ENCODE measurements at regions not wholly inside any gene's neighbourhood (a gene's known extent, or its start where the extent isn't known, plus 50 kb on each side); places are given as distances from the start of the nearest gene placed in this dataset.

DNA sequence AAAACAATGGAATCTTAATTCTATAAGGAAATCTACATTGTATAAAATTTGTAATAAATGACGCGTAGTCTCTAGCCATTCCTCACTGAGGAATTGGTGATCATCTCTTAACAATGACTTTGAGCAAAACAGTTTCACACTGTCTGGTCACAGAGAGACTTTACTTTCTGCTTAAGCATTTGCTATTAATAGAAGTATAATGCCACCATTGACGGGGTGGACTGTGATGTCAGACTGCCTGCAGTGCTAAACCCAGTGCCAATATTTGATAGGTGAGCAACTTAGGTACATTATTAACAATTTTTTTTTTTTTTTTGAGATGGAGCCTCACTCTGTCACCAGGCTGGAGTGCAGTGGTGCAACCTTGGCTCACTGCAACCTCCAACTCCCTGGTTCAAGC, 494.9 kb upstream of the ADAMTS9 start:
- TF ChIP-seq, protein P1, sequence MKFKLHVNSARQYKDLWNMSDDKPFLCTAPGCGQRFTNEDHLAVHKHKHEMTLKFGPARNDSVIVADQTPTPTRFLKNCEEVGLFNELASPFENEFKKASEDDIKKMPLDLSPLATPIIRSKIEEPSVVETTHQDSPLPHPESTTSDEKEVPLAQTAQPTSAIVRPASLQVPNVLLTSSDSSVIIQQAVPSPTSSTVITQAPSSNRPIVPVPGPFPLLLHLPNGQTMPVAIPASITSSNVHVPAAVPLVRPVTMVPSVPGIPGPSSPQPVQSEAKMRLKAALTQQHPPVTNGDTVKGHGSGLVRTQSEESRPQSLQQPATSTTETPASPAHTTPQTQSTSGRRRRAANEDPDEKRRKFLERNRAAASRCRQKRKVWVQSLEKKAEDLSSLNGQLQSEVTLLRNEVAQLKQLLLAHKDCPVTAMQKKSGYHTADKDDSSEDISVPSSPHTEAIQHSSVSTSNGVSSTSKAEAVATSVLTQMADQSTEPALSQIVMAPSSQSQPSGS (CRISPR knock-in tag; IDR thresholded peaks at IDR 0.05; ENCODE audit: borderline replicate concordance, low read depth) = no peak
- TF ChIP-seq, protein P2, sequence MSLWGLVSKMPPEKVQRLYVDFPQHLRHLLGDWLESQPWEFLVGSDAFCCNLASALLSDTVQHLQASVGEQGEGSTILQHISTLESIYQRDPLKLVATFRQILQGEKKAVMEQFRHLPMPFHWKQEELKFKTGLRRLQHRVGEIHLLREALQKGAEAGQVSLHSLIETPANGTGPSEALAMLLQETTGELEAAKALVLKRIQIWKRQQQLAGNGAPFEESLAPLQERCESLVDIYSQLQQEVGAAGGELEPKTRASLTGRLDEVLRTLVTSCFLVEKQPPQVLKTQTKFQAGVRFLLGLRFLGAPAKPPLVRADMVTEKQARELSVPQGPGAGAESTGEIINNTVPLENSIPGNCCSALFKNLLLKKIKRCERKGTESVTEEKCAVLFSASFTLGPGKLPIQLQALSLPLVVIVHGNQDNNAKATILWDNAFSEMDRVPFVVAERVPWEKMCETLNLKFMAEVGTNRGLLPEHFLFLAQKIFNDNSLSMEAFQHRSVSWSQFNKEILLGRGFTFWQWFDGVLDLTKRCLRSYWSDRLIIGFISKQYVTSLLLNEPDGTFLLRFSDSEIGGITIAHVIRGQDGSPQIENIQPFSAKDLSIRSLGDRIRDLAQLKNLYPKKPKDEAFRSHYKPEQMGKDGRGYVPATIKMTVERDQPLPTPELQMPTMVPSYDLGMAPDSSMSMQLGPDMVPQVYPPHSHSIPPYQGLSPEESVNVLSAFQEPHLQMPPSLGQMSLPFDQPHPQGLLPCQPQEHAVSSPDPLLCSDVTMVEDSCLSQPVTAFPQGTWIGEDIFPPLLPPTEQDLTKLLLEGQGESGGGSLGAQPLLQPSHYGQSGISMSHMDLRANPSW (CRISPR knock-in tag; conservative IDR thresholded peaks at IDR 0.05; ENCODE audit: low read depth) = no peak
- TF ChIP-seq, protein P3, sequence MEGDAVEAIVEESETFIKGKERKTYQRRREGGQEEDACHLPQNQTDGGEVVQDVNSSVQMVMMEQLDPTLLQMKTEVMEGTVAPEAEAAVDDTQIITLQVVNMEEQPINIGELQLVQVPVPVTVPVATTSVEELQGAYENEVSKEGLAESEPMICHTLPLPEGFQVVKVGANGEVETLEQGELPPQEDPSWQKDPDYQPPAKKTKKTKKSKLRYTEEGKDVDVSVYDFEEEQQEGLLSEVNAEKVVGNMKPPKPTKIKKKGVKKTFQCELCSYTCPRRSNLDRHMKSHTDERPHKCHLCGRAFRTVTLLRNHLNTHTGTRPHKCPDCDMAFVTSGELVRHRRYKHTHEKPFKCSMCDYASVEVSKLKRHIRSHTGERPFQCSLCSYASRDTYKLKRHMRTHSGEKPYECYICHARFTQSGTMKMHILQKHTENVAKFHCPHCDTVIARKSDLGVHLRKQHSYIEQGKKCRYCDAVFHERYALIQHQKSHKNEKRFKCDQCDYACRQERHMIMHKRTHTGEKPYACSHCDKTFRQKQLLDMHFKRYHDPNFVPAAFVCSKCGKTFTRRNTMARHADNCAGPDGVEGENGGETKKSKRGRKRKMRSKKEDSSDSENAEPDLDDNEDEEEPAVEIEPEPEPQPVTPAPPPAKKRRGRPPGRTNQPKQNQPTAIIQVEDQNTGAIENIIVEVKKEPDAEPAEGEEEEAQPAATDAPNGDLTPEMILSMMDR (IDR thresholded peaks at IDR 0.05) = no peak
- TF ChIP-seq, protein P4, sequence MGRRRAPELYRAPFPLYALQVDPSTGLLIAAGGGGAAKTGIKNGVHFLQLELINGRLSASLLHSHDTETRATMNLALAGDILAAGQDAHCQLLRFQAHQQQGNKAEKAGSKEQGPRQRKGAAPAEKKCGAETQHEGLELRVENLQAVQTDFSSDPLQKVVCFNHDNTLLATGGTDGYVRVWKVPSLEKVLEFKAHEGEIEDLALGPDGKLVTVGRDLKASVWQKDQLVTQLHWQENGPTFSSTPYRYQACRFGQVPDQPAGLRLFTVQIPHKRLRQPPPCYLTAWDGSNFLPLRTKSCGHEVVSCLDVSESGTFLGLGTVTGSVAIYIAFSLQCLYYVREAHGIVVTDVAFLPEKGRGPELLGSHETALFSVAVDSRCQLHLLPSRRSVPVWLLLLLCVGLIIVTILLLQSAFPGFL (CRISPR knock-in tag; IDR thresholded peaks at IDR 0.05; ENCODE audit: borderline replicate concordance) = no peak
- TF ChIP-seq CREM (CRISPR knock-in tag; IDR thresholded peaks at IDR 0.05) (no peak), SP1 (CRISPR knock-in tag; conservative IDR thresholded peaks at IDR 0.05) (no peak), RELA (CRISPR knock-in tag; IDR thresholded peaks at IDR 0.05; ENCODE audit: borderline replicate concordance) (no peak), ZNF317 (CRISPR knock-in tag; IDR thresholded peaks at IDR 0.05; ENCODE audit: borderline replicate concordance, low read depth) (no peak)
- TF ChIP-seq, protein P5, sequence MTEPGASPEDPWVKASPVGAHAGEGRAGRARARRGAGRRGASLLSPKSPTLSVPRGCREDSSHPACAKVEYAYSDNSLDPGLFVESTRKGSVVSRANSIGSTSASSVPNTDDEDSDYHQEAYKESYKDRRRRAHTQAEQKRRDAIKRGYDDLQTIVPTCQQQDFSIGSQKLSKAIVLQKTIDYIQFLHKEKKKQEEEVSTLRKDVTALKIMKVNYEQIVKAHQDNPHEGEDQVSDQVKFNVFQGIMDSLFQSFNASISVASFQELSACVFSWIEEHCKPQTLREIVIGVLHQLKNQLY (CRISPR knock-in tag; IDR thresholded peaks at IDR 0.05) = no peak
- TF ChIP-seq, protein P6, sequence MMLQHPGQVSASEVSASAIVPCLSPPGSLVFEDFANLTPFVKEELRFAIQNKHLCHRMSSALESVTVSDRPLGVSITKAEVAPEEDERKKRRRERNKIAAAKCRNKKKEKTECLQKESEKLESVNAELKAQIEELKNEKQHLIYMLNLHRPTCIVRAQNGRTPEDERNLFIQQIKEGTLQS (CRISPR knock-in tag; conservative IDR thresholded peaks at IDR 0.05) = no peak
- TF ChIP-seq, protein P7, sequence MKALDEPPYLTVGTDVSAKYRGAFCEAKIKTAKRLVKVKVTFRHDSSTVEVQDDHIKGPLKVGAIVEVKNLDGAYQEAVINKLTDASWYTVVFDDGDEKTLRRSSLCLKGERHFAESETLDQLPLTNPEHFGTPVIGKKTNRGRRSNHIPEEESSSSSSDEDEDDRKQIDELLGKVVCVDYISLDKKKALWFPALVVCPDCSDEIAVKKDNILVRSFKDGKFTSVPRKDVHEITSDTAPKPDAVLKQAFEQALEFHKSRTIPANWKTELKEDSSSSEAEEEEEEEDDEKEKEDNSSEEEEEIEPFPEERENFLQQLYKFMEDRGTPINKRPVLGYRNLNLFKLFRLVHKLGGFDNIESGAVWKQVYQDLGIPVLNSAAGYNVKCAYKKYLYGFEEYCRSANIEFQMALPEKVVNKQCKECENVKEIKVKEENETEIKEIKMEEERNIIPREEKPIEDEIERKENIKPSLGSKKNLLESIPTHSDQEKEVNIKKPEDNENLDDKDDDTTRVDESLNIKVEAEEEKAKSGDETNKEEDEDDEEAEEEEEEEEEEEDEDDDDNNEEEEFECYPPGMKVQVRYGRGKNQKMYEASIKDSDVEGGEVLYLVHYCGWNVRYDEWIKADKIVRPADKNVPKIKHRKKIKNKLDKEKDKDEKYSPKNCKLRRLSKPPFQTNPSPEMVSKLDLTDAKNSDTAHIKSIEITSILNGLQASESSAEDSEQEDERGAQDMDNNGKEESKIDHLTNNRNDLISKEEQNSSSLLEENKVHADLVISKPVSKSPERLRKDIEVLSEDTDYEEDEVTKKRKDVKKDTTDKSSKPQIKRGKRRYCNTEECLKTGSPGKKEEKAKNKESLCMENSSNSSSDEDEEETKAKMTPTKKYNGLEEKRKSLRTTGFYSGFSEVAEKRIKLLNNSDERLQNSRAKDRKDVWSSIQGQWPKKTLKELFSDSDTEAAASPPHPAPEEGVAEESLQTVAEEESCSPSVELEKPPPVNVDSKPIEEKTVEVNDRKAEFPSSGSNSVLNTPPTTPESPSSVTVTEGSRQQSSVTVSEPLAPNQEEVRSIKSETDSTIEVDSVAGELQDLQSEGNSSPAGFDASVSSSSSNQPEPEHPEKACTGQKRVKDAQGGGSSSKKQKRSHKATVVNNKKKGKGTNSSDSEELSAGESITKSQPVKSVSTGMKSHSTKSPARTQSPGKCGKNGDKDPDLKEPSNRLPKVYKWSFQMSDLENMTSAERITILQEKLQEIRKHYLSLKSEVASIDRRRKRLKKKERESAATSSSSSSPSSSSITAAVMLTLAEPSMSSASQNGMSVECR (CRISPR knock-in tag; IDR thresholded peaks at IDR 0.05; ENCODE audit: borderline replicate concordance) = no peak
- TF ChIP-seq, protein P8, sequence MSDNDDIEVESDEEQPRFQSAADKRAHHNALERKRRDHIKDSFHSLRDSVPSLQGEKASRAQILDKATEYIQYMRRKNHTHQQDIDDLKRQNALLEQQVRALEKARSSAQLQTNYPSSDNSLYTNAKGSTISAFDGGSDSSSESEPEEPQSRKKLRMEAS (CRISPR knock-in tag; IDR thresholded peaks at IDR 0.05) = no peak

Data from WTC11 (cell line).